Sigmoid colon (tissue), 6 donors: ENCODE measurements at regions not wholly inside any gene's neighbourhood (a gene's known extent, or its start where the extent isn't known, plus 50 kb on each side); places are given as distances from the start of the nearest gene placed in this dataset.
"Not testable (repeated sequence)": the region's sequence is repeated elsewhere in the genome, so short reads cannot be mapped to it uniquely, and the experiment has no call there.

ENCODE experiments used
- DNase-seq: peaks from one replicate; pipeline ENCODE4 v3.0.0-alpha.2; 2019
- H3K27ac ChIP-seq, 4 donors: fragments of 200-600 bp; sonication (generic); one replicate each; pipeline ENCODE4 v1.5.1; 2016 to 2019; ENCODE audit warnings: mild to moderate bottlenecking in 1 of 4
- H3K27me3 ChIP-seq, 3 donors: fragments of 200-600 bp; sonication (generic); one replicate each; pipeline ENCODE4 v1.5.1; 2019; ENCODE audit warnings: mild to moderate bottlenecking in 1 of 3
- H3K36me3 ChIP-seq, 4 donors: fragments of 200-600 bp; sonication (generic); one replicate each; pipeline ENCODE4 v1.5.1; 2016 to 2019
- H3K4me1 ChIP-seq, 4 donors: fragments of 200-600 bp; sonication (generic); one replicate each; pipeline ENCODE4 v1.5.1; 2017 to 2019
- H3K4me3 ChIP-seq, 4 donors: fragments of 200-600 bp; sonication (generic); one replicate each; pipeline ENCODE4 v1.5.1; 2017 to 2019; ENCODE audit warnings: mild to moderate bottlenecking in 2 of 4, moderate library complexity in 1 of 4
- H3K9me3 ChIP-seq, 4 donors: fragments of 200-600 bp in 3 of 4; sonication (generic) in 3 of 4; one replicate each; pipeline versions ENCODE4 v1.5.1 to v1.6.1; 2013 to 2019
- CTCF ChIP-seq, 4 experiments: fragments of 450-650 bp in 3 of 4; fragments of 200-600 bp in 1 of 4; IDR thresholded peaks; one replicate each; pipeline ENCODE4 v1.5.1; 2016 to 2019; ENCODE audit warnings: antibody characterized with exemption in 4 of 4, mild to moderate bottlenecking in 3 of 4, moderate library complexity in 2 of 4
- EP300 ChIP-seq, 4 donors: sonication (generic); formaldehyde crosslinking; IDR thresholded peaks; one replicate each; pipeline ENCODE4 v1.6.1; 2017; ENCODE audit warnings: antibody characterized with exemption in 4 of 4
- POLR2A ChIP-seq, 2 donors: fragments of 450-650 bp; IDR thresholded peaks; one replicate each; pipeline ENCODE4 v1.6.1; 2016; ENCODE audit warnings: antibody characterized with exemption in 2 of 2, mild to moderate bottlenecking in 2 of 2, moderate library complexity in 2 of 2
- POLR2AphosphoS5 ChIP-seq, 4 donors: sonication (generic); formaldehyde crosslinking; IDR thresholded peaks; one replicate each; pipeline ENCODE4 v1.6.1; 2017; ENCODE audit warnings: antibody characterized with exemption in 4 of 4
- WGBS, 2 donors: extraction: QIAGEN DNeasy Blood & Tissue Kit; methylation state at CpG; one replicate each; pipeline ENCODE4 v1.1.7; 2013; 5-methylcytosine and 5-hydroxymethylcytosine counted together
- intact Hi-C: fragments of 100-400 bp; cut with DNase I; formaldehyde crosslinking; loops from one replicate; pipeline ENCODE4 v1.15.1; 2023
- donor health status: healthy with polysubstance abuse.
- donor health status: healthy.

- no peaks in the 10 kb centered on the region for H3K4me1 ChIP-seq
- no peaks in the 10 kb centered on the region for H3K27me3 ChIP-seq
- no peaks in the 10 kb centered on the region for H3K36me3 ChIP-seq
- H3K4me3 ChIP-seq: no peak overlapping the region
- no peak overlapping the region for H3K27ac ChIP-seq
- no peak for TF ChIP-seq EP300 (IDR thresholded peaks at IDR 0.05)
- no peak for TF ChIP-seq POLR2AphosphoS5 (IDR thresholded peaks at IDR 0.05)
- no peak for TF ChIP-seq CTCF (IDR thresholded peaks at IDR 0.05)
- no peak for TF ChIP-seq POLR2A (IDR thresholded peaks at IDR 0.05)
- no peak for DNase-seq
- 10 to 41% methylated on average over 1 of the region's 1 CpG for WGBS, 2 donors
- intact Hi-C loops: no loop called here
- peaks cover 0 to 6% (median 3%) of the 10 kb centered on the region in 4 donors for H3K9me3 ChIP-seq
These were observed 750.4 kb downstream of the TENT5A start for GRCh38 chr6:81002126-81002525.

GRCh38 chr6:80991316-80991715 is 761.2 kb downstream of the TENT5A start:
- TF ChIP-seq POLR2AphosphoS5 (IDR thresholded peaks at IDR 0.05) (no peak), CTCF (IDR thresholded peaks at IDR 0.05) (no peak), EP300 (IDR thresholded peaks at IDR 0.05) (no peak), POLR2A (IDR thresholded peaks at IDR 0.05) (no peak)
- Histone ChIP-seq H3K36me3 (no peaks in the 10 kb centered on the region), H3K27me3 (no peaks in the 10 kb centered on the region), H3K9me3 (peaks cover 0 to 5% (median 0%) of the 10 kb centered on the region in 4 donors), H3K4me1 (no peaks in the 10 kb centered on the region), H3K27ac (no peak overlapping the region), H3K4me3 (no peak overlapping the region)
- 47 to 52% methylated on average over 2 of the region's 2 CpGs for WGBS, 2 donors
- intact Hi-C loops: no loop called here
- DNase-seq: no peak

GRCh38 chr6:80988892-80989291 is 763.6 kb downstream of the TENT5A start:
- Histone ChIP-seq H3K27me3 (no peaks in the 10 kb centered on the region), H3K9me3 (peaks cover 0 to 5% (median 0%) of the 10 kb centered on the region in 4 donors), H3K27ac (no peak overlapping the region), H3K36me3 (no peaks in the 10 kb centered on the region), H3K4me1 (no peaks in the 10 kb centered on the region), H3K4me3 (no peak overlapping the region)
- DNase-seq: no peak
- intact Hi-C loops: no loop called here
- TF ChIP-seq CTCF (IDR thresholded peaks at IDR 0.05) (no peak), EP300 (IDR thresholded peaks at IDR 0.05) (no peak), POLR2AphosphoS5 (IDR thresholded peaks at IDR 0.05) (no peak), POLR2A (IDR thresholded peaks at IDR 0.05) (no peak)
- 81 to 92% methylated on average over 3 of the region's 3 CpGs for WGBS, 2 donors

- 48 to 72% methylated on average over 3 of the region's 3 CpGs for WGBS, 2 donors
- Histone ChIP-seq H3K4me1 (no peaks in the 10 kb centered on the region), H3K36me3 (no peaks in the 10 kb centered on the region), H3K4me3 (no peak overlapping the region), H3K27me3 (no peaks in the 10 kb centered on the region), H3K27ac (no peak overlapping the region), H3K9me3 (peaks cover 0 to 5% (median 0%) of the 10 kb centered on the region in 4 donors)
- no peak for DNase-seq
- intact Hi-C loops: no loop called here
- no peak for TF ChIP-seq POLR2A (IDR thresholded peaks at IDR 0.05)
- TF ChIP-seq POLR2AphosphoS5 (IDR thresholded peaks at IDR 0.05): no peak
These were observed 764.2 kb downstream of the TENT5A start for GRCh38 chr6:80988286-80988685.

GRCh38 chr6:80981226-80981625 is 771.3 kb downstream of the TENT5A start:
- H3K27me3 ChIP-seq, H3K27ac ChIP-seq, intact Hi-C loops, H3K4me3 ChIP-seq, H3K9me3 ChIP-seq, H3K36me3 ChIP-seq, DNase-seq, H3K4me1 ChIP-seq: not testable (repeated sequence)
- 89 to 92% methylated on average over 2 of the region's 2 CpGs for WGBS, 2 donors

GRCh38 chr6:80976336-80976735 is 776.1 kb downstream of the TENT5A start:
- intact Hi-C loops: no loop called here
- TF ChIP-seq EP300 (IDR thresholded peaks at IDR 0.05) (no peak), POLR2AphosphoS5 (IDR thresholded peaks at IDR 0.05) (no peak), CTCF (IDR thresholded peaks at IDR 0.05) (no peak), POLR2A (IDR thresholded peaks at IDR 0.05) (no peak)
- WGBS, 2 donors: 74 to 89% methylated on average over 3 of the region's 3 CpGs
- H3K4me1 ChIP-seq: no peaks in the 10 kb centered on the region
- H3K36me3 ChIP-seq: no peaks in the 10 kb centered on the region
- no peaks in the 10 kb centered on the region for H3K27me3 ChIP-seq
- no peak overlapping the region for H3K27ac ChIP-seq
- no peaks in the 10 kb centered on the region for H3K9me3 ChIP-seq
- no peak for DNase-seq
- H3K4me3 ChIP-seq: no peak overlapping the region
